GM19239 (cell line): ENCODE measurements at regions not wholly inside any gene's neighbourhood (a gene's known extent, or its start where the extent isn't known, plus 50 kb on each side); places are given as distances from the start of the nearest gene placed in this dataset.

Source experiments
- DNase-seq: peaks from one replicate; pipeline ENCODE4 v3.0.0; 2011; ENCODE audit warnings: low spot score; ENCODE audit not compliant: insufficient read length
- FAIRE-seq: peaks from 2 replicates; lab custom pipeline; 2011; peaks lifted over from hg19 to GRCh38; lab: Jason Lieb, UNC

DNA sequence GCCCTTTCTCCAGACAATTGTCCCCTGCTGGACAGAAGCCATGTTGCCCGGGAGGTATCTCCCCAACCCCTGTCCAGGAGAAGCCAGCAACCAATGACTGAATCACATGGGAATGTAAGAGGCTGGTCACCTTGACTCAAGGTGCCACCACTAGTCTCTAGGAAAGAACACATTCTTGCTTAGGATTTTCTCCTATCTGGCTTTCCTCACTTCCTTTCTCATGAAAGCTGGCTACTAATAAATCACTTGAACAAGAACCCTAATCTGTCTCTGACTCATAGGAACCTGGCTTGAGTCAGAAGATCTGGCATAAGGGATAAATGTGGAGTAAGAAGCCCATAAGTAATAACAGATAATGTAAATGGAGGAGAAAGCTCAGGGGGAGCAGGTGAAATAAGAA is 101.4 kb upstream of the C11orf87 start:
- no peak for FAIRE-seq
- no peak for DNase-seq

DNA sequence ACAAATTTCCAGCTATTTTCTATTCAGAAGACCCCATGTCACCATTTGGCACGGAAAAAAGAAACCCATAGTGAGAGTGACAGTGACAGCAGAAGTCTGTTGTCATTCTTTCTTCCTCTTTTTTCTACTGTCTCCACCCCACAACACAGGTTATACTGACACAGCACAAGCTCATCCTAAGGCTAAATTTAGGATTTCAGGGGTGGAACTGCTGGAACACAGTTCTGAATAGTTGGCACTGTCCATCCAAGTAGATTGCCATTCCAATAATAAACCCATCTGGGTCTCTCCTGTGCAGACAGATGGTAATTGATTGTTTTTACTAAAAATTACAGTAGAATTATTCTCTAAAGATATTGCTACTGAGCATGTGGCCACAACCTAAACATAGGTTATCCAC is 95.2 kb upstream of the C11orf87 start:
- no peak for DNase-seq
- no peak for FAIRE-seq

DNA sequence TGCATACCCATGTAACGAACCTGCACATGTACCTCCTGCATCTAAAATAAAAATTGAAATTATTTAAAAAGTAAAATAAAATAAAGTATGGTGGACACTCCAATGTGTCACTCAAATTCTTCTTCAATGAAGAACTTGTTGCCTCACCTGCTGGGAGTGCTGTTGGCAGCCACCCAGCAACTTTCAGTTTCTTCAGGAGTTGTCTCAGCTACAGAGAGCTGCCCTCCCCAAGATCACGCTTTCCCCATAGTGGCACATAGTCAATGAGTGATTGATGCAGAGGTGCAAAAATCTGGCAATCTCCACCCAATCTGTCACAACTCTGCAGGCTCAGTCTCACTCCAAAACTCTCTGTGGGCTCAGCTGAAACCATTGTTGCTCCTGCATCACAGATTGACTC is 92.3 kb upstream of the C11orf87 start:
- no peak for FAIRE-seq

DNA sequence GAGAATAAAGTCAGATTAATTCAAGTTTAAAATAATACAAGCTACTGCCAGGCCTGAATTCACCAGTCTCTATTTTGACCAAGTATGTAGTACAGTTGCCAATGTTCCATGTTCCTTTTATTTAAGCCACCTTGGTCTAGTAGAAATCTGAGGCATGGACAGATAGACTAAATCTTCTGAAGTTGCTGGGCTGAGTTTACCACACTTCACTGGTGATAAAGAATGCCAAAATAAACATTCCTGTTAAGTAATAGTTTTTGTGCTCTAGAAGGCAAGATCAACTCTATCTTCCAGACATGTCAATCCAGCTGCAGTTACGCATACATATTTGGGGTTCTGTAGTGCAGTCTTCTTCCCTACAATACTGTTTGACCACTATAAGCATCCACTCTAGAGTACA is 83.9 kb upstream of the C11orf87 start:
- DNase-seq (no peak), FAIRE-seq (no peak)

More for the DNA sequence above, 92.3 kb upstream of the C11orf87 start:
- DNase-seq: no peak

DNA sequence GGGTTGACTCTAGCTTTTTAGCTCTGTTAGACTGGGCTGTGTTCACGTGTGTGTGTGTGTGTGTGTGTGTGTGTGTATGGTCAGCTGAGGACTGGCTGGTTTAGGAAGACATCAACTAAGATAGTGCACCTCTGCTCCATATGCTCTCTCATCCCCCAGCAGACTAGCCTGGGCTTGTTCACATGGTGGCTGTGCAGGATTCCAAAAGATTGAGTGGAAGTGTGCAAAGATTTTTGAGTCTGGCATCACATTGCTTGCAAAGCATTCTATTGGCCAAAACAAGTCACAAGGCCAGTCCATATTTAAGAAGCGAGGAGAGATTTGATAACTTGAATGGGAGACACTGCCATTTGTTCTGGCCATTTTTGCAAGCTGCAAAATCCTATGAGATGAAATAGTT is 79.7 kb upstream of the C11orf87 start:
- FAIRE-seq (no peak), DNase-seq (no peak)

DNA sequence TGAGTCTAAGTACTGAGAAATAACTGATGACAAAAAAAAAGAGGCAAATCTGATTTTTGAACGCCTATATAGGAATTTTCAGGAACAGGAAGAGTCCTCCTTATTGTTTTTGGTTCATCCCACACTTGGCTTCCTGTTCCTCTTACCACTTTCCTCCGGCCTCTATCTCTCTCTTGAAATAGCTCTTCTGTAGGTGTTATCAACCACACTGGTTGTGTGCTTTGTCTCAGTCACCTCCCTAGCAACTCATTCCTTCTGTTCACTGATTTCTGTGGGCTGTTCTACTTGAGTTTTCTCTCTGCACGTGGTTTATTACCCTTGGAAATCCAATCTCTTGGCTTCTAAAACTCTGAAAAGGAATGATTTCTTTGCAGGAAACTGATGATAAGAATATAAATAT is 78.7 kb upstream of the C11orf87 start:
- DNase-seq (no peak), FAIRE-seq (no peak)

DNA sequence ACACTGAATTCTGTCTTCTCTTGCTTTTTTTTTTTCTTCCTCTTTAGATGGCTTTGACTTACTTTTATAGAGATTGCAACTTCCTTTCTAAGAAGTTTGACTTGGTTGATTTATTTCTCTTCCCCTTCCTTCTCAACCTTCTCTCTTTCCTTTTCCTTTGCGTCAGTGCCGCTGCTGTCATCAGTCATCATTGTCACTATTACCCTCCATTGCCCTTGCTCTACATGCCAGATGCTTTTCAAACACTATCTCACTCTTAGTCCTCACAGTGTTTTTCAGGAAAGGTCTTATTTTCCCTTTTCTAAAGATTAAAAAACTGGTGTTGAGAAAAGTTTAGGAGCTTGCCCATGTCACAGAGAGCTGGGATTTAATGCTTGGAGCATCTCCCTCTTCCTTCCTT is 74.7 kb upstream of the C11orf87 start:
- FAIRE-seq (no peak), DNase-seq (no peak)

DNA sequence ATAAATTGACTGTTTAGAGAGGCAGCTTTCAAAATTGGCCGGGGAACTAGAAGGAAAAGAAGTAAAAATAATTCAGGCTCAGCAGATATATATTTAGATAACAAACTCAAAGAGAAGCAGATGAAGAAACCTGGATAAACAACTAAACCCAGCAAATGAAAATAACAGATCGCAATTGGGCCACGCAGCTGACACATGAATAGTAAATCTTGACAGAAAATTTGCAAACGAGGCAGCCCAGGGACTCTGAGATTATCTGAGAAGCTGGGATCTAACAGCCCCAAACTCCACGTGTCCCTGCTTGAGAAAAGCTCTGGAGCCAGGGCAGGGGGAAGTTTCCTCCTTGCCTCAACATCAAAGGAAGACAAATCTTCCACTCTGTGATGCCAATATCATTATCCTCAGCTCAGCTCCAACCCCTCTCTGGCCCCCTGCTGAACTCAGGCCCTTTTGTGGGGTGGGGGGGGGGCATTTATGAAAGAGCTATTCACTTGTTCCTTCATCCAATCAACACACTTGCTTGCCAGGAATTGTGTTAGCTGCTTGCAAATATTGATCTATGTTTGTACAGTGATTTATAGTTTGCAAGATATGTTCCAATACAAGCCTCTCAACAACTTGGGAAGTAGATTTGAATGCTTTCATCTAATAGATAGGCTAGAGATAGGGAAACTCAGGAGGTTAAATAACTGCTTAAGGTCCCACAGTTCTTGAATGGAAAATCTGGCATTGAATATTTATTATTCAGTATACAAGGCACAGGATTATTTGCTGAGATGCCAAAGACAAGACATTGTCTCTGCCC is 72.5 kb upstream of the C11orf87 start:
- DNase-seq: no peak
- no peak for FAIRE-seq

DNA sequence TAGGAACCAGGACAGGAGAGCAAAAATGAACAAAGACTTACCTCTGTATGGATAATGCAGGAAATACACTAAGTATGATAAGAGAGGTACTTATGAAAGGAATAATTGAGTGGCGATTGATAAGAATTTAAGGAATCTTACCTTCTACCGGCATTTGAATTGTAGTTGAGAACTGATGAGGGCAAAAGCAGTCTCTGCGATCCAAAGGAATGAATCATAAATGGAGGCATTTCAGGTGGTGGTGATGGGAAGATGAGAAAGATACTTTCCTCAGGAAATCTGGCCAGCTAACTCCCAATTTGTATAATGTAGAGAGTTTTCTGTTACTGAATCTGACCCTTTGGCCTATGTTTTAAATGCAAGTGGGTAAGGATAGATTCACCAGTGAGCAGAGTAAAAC is 71.9 kb upstream of the C11orf87 start:
- no peak for FAIRE-seq

DNA sequence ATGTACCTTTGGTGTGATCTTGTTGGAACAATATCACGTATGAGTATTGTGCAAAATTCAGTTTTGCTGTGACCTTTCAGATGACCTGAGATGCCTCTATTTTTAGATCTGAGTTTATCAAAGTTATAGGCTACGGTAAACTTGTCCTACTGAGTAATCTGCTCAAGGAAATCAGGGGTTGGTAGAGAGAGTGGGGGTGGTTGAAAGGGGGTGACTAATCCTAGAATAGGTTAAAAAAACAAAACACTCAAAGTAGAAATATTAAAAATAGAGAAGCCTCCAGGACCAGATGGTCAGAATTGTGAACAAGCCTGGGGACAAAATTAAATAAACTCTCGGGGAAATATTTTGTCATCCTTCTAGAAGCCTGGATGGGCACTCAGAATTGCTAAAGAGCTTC is 59.9 kb upstream of the C11orf87 start:
- DNase-seq (no peak), FAIRE-seq (no peak)

More for the DNA sequence above, 71.9 kb upstream of the C11orf87 start:
- no peak for DNase-seq

DNA sequence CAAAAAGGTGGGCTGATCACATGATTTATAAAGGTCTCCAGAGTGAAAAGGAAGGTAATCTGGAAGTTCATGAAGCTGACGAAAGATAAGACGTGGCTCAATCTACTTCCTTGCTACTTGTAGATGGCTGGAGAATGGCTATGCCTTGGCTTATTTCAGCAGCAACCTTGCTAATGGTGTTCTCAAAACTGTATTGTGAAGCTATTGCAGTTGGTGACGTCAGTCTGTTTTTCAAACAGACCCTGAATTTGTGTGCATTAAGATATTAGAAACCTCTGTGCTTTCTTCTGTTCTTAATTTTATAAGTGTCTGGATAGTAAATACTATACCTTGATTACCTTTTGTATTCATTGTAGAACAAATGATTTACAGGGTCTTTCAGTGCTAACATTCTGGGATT is 58.3 kb upstream of the C11orf87 start:
- DNase-seq: no peak
- no peak for FAIRE-seq

DNA sequence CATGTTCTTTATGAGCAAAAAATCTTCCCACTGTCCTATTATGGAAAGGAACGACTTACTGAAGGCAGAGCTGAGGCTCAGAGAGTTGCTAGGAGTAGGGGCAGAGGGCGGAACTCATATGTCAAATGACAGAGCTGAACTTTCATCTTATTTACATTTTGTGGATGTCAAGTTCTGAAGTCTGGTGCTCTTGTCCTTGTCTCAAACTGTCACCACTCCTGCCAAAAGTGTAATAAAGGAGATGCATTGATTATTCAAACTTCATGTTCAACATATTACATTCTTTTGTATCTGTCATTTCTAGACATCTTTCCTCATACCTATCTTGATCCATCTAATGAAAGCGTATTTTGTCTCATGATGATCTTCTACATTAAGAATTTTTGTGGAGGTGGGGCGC is 57.1 kb upstream of the C11orf87 start:
- FAIRE-seq (no peak), DNase-seq (no peak)

DNA sequence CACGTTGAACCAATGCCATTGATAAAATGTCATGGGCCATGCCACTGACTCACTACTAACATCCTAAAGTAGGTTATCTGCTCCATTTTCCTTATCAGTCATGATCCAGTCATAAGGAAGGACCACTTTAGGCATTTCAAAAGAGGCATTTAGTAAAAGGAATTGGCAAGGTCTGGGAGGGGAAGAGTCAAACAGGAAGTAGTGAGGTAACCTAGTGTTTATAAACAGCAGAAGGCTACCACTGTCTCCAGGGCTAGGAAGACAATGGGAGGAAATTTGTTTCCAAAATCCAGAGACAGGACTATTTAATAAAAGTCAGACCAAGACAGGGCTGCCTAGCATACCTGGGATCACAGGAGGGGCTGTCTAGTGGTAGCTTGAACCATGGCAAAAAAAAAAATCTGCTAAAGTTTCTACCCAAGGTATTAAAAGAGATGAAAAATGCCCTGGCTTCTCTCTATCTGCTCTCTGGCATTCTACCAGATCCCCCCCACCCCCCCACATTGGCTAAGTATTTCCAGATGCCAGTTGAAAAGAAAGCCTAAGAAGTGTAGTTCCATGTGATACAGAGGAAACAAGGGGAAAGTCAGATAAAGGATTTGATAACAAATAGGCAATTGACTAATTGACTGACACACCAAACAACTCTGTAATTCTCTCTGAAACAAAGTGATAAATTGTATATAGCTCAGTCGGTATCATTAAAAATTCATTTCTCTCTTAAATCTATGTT is 50.4 kb upstream of the C11orf87 start:
- no peak for FAIRE-seq
- no peak for DNase-seq
